Hypothalamus (tissue), 51 donors: ENCODE measurements at regions not wholly inside any gene's neighbourhood (a gene's known extent, or its start where the extent isn't known, plus 50 kb on each side); places are given as distances from the start of the nearest gene placed in this dataset.
"Not testable (repeated sequence)": the region's sequence is repeated elsewhere in the genome, so short reads cannot be mapped to it uniquely, and the experiment has no call there.

Experiments
- DNase-seq, 51 donors: peaks; one replicate each; lab custom pipeline; 2025; lab: John Stamatoyannopoulos, UW

- not testable (repeated sequence) for DNase-seq
These were observed 607.0 kb downstream of the LMO7 start for GRCh38 chr13:76243120-76243519.

- DNase-seq: no peak
These were observed 603.0 kb downstream of the LMO7 start for GRCh38 chr13:76239031-76239680.

DNA sequence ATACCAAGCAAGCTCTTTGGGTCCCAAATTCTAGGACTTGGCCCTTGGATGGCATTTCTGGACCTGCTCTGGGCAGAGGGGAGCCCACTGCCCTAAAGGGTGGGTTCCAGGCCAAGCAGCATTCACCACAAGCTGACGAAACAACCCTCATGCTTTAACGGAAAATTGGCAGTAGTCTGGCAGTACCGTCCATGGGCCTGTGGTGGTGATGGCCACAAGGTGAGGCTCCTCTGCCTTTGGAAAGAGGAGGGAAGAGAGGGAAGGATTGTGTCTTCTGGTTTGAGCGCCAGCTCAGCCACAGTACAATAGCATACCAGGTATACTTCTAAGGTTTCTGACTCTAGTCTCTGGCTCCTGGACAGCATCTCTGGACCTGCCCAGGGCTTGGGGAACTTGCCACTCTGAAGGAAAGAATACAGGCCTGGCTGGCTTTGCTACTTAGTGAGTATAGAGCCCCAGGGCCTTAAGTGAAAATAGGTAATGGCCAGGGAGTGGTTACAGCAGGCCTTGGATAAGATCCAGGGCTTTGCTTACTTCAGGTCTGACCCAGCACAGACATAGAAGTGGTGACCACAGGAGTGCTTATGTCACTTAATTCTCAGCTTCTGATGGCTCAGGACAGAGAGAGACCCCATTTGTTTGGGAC is 595.5 kb downstream of the LMO7 start:
- no peak for DNase-seq

DNA sequence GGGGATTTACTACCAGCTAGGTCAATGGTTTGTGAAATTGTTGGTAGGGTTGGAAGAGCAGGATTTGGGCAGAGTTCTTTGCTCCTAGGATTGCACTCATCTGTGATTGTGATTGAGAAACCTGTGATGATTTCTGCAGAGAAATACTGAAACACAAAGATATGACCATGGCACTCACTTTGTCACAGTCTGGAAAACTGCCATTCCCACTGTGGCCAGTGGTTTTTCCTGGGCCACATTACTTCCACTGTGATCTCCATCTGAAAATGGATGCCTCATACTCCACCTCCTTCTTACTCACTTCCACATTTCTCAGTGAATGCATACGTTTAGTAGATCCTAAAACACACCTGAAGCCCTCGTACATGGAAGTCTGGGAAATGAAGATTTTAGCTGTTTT is 593.2 kb downstream of the LMO7 start:
- DNase-seq: no peak

GRCh38 chr13:76226941-76227340 is 590.8 kb downstream of the LMO7 start:
- no peak for DNase-seq

DNA sequence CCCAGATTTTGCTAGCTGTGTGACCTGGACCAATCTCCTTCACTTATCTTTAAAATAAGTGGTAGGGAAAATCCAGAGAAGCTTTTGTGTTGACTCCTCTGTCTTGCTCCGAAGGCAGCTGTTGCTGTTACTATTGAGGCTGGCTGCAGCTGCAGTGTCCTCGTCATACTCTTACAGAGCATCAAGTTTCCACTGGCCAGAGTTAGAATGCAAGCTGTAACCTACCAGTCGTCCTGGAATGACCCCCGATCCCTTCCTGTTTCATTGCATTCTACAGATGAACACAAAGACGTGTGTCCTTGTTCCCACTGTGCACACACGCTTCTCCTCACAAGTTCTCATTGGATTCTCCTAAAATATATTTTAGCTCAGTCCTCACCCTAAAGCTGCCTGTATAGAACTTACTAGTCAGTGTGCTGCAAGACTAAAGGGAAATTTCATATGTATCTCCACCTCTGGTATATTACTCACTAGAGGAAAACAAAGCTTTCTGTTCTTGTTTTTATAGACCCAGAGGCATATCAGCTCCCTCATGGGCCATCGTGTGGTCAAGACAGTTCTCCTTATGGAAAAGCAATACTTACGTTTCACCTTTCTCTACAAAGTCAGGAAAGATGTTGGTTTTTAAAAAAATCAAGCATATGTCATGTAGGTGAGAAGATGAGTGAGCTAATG is 589.8 kb downstream of the LMO7 start:
- DNase-seq: peak in 6 of 51 donors; percentile 1 to 23 (median 2)

- no peak for DNase-seq
These were observed 587.9 kb downstream of the LMO7 start for GRCh38 chr13:76223999-76224398.

DNA sequence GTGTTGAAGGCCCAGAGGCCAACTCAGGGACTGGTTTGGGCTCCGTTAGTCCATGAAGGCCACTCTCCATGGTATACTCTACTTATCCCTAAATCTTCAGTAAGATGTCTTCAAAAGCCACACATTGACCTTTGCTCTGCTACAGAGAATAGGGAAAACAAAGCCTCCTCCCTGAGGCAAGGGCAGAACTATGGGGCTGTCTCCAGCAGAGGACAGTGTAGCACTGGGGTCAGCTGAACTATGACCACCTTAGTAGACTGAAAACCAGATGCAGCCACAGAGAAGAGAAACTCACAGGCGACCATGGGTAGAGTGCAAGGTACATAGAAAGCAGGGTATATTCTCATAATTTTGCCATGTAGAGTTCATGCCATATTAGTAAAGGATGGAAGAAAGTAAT is 587.4 kb downstream of the LMO7 start:
- no peak for DNase-seq

GRCh38 chr13:76222511-76222910 is 586.4 kb downstream of the LMO7 start:
- DNase-seq: peak in 9 of 51 donors; percentile 1 to 37 (median 5)

DNA sequence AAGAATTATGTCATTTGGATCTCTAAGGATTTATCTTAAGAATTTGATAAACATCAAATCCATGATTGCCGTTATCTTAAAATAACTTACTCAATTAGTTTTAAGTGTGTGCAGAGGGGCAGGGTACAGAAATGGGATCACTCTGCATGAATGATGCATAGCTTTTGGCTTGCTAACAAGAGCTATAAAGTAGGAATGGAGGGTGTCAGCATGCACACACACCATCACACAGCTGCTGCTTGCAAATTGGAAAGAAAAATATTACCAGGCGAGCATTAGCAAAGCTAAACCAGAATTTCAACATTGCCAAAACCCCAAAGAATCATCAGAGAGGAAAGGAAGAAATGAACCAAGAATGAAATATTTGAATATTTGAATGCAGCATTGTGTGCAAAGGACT is 580.6 kb downstream of the LMO7 start:
- DNase-seq: no peak

DNA sequence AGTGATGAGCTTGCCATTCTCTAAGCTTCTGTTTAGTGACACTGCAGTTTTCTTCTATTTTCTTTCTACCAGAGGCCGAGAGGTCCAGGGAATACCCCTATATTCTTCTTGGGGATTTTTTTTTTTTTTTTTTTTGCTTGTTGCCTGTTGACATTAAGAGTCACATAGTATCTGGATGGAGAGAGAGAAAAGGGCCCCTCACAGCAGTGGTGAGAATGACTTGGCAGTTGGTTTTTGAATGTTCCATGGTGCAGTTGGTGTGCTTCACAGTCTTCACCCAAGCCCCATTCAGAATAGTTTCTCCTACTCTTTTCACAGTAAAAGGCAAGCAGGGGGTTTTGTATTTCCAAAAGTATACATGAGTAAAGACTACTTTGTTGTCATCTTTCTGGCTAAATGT is 577.9 kb downstream of the LMO7 start:
- no peak for DNase-seq

GRCh38 chr13:76213423-76213904 is 577.3 kb downstream of the LMO7 start:
- DNase-seq: peak in 1 of 51 donors; percentile 7

- no peak for DNase-seq
These were observed 574.1 kb downstream of the LMO7 start for GRCh38 chr13:76210262-76210661.

GRCh38 chr13:76198568-76199163 is 562.5 kb downstream of the LMO7 start:
- no peak for DNase-seq

DNA sequence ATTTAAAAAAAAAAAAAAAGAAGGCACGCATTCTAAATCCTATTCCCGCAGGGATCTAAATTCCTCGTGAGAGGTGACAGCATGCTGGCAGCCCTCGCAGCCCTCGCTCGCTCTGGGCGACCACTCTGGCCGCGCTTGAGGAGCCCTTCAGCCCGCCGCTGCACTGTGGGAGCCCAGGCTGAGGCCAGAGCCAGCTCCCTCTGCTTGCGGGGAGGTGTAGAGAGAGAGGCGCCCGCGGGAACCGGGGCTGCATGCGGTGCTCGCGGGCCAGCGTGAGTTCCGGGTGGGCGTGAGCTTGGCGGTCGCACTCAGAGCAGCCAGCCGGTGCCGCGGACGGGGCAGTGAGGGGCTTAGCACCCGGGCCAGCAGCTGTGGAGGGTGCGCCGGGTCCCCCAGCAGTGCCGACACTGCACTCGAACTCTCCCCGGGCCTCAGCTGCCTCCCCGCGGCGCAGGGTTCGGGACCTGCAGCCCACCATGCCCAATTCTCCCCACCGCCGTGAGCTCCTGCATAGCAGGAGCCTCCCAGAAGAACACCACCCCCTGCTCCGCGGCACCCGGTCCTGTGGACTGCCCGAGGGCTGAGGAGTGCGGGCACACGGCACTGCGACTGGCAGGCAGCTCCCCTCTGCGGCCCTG is 553.9 kb downstream of the LMO7 start:
- DNase-seq: no peak

DNA sequence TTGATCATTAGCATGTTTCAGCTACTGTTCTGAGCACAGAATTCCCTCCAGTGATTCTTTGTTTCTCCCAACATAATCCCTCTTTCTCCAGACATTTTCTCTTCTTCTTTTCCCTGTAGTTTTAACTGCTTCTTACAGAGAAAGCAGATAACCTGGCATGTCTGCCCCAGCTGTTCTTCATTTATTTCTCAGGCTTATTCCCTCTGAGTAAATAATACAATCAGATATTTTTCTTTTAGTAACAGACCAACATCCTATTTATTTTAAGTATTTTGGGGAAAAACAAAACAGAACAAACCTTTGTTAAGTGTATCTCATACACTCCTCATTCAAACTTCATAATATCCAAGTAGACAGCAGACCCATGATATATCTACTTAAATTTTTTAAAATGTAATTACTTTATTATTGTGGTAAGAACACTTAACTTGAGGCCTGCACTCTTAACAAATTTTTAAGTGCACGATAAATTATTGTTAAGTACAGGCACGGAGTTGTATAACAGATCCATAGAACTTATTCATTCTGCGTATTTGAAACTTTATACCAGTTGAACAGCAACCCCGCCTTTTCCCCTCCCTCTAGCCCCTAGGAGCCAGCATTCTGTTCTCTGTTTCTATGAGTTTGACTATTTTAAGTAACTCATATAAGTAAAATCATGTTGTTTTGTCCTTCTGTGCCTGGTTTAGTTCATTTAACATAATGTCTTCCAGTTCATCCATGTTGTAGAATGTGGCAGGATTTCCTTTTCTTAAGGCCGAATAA is 540.0 kb downstream of the LMO7 start:
- DNase-seq: no peak

- DNase-seq: no peak
These were observed 532.5 kb downstream of the LMO7 start for GRCh38 chr13:76168661-76169060.

GRCh38 chr13:76164290-76164689 is 528.2 kb downstream of the LMO7 start:
- DNase-seq: no peak

DNA sequence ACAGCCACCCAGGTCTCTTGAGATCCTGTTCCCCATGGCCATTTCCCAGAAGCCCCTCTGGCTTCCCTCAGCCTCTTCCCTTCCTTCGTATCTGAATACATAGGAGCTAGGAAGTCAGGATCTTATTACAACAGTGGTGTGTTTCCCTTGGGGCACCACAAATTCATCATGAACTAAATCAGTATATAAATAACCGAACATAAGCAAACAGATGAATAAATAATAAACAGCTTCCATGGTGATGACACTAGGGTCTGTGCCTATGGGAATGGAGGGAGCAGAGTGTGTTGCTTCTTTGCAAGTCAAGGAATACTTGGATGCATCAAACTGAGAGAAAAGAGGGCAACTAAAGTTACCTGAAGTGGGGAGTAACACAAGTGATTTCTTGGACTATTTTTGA is 527.6 kb downstream of the LMO7 start:
- DNase-seq: no peak
